Activated T-helper 1 cell treated with anti-CD3 and anti-CD28 coated beads, Interleukin-2, amount 50 U/mL, for 16 hours (primary cell): ENCODE measurements at regions not wholly inside any gene's neighbourhood (a gene's known extent, or its start where the extent isn't known, plus 50 kb on each side); places are given as distances from the start of the nearest gene placed in this dataset.

Experiments
- DNase-seq, 2 donors: peaks; one replicate each; pipeline ENCODE4 v3.0.0-alpha.2; 2020; ENCODE audit warnings: low read depth in 1 of 2, low spot score in 1 of 2

DNA sequence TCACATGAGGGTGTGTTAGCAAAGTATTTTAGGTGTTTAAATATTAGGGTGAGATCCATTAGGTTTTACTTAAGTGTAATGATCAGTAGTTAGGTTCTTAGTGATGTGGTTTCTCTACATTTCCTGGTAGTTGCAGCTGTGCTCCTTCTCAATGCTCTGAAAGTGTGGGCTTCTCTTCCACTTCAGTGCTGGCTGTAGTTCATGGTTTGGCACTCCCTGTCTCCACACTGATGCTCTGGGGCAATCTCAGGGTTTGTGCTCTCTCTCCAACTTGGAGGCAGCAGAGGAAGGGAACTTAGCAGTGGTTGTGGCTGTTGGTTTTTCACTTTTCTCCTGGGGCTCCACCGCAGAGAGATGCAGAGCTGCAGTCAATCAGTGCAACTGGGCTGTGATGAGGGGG lies 507.5 kb downstream of the TMEM232 start:
- DNase-seq = no peak

DNA sequence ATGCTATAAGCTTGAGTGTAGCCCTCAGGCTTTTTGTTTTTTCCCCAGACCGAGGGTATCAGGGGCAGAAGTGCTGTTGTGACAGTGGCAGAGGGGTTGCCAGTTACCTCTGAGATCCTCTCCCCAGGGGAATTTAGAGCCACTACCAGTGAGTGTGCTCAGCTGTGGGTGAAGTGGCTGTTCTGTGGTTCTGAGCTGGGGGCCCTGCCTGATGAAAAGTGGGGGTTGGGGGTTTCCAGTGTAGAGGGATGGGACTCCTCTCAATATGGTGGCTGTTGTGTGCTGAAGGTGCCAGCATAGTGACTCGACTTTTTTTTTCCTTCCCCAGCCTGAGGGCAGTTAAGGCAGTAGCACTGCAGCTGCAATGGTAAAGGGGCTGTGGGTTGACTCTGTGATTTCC lies 506.7 kb downstream of the TMEM232 start:
- DNase-seq = no peak

DNA sequence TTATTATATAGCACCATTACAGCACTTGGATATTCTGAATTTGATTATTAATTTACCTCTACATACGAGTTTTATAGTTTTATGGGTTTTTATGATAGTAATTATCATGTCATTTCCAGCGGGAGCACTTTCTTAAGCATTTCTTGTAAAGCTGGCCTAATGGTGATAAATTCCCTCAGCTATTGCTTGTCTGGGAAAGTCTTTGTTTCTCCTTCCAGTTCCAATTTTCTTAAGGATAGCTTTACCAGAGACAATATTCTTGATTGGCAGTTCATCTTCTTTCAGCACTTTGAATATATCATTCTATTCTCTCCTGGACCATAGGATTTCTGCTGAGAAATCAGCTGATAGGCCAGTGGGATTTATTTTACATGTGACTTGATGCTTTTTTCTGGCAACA lies 505.4 kb downstream of the TMEM232 start:
- DNase-seq = no peak

DNA sequence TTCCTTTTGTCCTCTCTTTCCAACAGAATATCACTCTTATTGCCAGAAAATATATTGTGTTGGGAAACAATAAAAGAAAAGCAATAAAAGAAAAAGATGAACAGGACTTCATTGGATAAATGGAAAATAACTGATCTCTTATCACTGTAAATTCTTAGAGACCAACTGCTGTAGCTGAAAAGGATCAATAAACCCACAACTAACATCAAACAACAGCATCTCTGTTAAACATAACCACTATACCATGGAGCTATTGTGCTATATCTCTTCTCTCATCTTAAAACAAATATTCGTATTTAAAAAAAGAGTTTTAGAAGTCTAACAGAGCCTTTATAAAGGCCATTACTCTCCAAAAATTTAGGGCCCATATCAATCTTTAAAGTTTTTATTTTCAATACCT lies 502.4 kb downstream of the TMEM232 start:
- DNase-seq = no peak

DNA sequence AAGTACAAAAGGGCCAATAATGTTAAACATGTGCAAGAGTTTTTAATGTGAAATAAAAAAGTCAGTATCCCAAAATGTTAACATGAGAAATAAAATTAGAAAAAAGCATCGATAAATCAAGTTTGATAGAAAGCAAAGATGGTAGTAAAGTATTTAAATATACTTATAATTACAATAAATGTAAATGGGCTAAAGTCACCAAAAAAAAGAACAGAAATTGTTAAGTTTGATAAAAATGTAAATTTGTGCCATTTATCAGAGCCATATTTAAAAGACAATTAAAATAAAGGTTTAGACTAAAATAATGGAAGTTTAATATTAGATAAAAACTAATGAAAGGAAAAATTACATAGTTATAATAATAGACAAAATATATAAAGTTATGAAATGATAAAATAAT lies 500.5 kb downstream of the TMEM232 start:
- no peak for DNase-seq

DNA sequence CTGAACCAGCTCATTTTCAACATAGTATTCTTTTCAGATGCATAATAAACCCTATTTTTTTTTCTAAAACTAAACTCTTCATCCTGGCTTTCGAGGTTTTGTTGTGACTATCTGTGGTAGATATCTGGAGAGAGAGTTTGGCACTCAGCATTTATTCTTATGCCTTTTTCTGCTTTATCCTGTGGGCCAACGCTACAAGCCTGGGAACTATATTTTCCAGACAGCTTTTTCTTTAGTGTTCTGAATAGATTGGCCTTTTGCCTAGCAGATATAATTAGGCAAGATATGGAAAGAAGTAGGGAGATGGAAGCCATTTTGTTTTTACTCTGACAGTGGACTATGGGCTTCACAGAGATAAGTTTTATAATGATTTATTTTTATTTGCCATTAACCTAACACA lies 486.7 kb downstream of the TMEM232 start:
- no peak for DNase-seq

DNA sequence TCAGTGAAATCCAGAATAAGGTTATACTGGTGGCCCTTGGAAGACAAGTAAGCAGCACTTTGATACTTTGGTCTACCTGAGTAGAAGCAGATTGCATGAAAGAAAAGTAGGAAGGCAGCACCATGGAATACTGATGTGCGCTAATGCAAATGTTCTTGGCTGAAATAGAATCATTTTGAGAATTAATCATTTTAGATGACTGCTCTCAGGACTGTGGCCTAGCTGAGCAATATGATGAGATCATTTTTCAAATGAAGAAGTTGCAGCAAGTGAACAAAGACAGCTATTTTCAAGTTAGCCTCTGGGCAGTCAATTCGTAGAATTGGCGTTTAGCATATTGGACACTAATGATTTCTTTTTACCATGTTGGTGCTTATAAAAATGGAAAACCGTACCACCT lies 483.5 kb downstream of the TMEM232 start:
- no peak for DNase-seq

DNA sequence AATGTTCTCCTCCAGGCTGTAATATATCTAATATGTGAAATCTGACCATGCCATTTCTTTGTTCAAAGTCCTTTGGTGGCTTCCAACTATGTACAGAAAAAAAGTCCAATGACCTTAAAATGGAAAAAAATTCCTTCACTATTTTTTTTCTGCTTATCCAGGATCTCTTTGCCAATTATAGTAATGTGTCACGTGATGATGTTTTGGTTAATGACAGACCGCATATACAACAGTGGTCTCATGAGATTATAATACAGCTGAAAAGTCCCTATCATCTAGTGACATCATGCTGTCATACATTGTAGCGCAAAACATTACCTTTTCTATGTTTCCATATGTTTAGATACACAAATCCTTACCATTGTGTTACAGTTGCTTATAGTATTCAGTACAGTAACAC lies 477.6 kb downstream of the TMEM232 start:
- no peak for DNase-seq

DNA sequence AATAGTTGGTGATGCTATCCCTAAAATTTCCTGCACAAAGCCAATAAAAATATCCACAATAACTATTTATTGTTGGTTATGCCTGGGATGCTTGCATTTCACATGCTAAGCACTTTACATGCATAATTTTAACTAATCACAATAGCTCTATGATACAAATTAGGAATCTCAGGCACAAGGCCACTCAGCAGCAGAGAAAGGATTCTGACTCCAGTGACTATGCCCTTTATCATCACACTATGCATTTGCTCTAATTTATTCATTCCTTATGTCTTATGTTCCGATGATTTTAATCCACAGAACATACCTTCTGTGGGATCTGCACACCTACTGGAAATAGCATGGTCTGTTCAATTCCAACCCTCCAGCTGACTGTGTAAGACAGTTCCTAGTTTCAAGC lies 476.1 kb downstream of the TMEM232 start:
- DNase-seq = no peak

DNA sequence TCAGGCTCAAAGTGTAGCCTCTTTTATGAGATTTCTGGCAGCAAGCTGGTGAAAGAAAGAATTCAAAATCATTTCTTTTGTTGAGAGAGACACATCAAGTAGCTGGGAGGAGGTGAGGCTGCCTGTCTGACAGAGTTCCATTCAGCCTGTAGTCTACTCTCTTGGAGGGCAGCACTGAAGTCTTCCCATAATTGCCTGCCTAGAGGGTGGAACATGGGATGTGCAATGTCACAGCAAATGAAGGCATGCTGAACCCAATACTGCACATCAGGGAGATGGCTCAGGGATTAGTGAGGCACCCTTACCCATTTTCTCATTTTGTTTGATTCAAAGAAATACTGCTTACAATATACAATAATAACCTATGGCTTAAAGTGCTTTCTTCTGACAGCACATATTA lies 475.7 kb downstream of the TMEM232 start:
- DNase-seq = no peak

DNA sequence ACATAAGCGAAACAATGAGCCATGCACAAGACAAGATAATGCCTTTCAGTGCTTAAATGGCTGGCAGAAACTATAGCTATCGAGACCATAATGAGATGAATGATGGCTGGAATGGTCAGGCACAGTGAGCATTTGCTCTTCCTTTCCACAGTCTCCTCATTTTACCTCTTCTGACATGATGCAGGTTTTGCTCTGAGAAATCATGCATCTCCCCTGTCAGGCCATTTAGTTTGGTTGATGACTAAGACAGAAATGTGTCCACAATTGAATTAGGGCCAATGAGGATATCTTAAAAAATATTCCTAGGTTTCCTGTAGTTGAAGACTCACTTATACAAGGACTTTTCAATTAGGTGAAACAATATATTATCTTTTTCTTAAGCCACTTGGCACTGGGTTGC lies 475.1 kb downstream of the TMEM232 start:
- DNase-seq = no peak

DNA sequence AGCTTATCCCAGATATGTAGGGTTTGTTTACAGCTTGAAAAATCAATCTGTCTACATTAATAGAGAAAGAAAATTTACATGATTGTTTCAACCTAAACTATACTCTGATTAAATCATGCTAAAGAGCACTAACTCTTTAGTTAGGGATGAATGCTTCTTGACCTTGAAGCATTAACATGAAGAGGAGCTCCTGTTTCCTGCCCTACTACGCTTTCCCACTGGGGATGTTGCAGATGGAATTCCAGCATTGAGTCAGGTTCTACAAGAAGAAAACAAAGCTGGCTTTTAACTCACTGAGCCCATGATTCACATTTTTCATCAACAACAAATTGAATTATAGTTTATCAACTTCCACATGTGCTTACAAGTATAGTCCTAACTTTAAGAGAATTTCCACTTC lies 471.3 kb downstream of the TMEM232 start:
- no peak for DNase-seq

DNA sequence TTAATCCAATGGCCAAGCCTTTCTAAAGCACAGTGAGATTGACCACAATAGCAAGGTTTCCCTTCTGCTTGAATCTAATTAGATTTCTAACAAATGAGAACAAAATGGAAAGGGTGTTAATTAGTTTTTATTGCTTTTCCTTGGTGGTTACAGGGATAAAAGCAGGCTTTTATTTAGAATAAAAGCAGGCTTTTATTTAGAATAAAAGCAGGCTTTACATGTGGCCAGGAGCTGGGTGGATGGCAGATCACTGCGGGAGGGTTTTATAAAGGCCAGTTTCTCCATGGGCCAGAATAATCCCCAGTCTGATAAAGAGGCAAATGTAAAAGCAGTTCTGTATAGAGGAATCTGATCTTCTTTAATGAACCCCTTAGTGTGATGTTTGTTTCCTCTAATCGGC lies 470.2 kb downstream of the TMEM232 start:
- no peak for DNase-seq

DNA sequence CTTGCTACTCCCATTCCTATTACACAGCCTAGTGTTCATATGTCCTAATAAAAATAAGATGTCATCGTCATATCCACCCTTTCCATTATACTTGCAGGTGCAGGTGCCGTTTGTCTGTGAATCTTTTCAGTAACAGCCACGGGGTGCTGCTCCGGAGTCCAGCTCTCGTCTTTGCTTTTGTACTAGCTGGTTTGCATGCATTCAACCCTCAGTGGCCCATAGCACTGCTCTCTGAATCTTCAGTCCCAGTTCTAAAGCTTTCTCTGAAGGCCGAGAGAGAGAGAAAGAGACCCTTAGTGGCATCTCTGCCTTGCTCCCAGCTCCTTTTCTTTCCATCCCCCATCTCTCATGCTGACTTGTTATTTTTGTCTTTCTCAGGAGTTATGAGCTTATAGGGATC lies 468.5 kb downstream of the TMEM232 start:
- DNase-seq = no peak

DNA sequence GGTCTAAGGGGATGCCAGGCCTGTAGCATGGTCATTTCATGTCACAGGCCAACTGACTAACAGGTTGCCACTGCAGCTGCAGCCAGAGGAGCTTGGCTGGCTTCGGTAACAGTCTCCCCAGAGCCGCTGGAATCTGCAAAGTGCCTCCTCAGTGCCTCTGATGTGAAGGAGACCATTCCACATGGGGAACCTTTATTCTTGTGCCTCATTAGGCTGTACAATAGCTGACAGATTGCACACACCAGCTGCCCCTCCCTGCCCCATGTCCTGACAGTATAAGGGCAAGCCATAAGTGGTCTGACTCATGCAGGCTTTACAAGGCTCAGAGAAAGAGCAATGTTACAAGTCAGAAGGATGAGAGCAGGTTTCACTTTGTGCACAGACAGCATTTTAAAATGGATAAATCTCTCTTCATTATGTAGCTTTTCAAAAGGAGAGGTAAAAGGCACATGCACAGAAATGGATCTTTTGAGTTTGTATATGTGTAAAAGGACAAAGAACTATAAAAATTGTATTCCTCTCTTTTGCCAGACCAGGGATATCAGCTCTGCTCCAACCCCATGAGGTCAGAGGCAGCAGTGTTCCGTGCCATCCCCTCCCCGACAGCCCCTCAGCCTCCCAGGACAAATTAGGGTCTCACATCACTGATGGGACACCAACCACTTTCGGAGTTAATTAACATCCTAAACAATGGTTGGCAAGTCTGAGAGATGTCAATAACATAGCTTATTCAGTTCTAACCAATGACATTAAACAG lies 467.8 kb downstream of the TMEM232 start:
- no peak for DNase-seq

DNA sequence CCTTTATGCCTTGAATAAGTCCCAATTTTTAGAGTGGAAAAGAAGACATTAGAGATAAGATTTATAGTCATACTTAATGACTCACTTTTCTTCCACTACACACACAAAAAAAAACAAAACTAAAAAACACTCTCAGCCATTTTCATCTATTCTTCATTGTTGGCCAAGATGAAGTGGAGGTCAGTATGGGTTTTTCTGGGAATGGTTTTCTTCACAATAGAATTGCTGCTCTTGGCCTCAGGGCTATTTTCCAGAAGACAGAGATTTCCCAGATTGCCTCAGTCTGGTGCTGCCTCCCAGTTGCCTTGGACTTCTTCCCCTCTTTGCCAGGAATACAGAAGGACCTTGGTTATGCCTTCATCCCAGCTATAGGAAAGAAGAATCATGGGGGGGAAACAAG lies 463.7 kb downstream of the TMEM232 start:
- no peak for DNase-seq

DNA sequence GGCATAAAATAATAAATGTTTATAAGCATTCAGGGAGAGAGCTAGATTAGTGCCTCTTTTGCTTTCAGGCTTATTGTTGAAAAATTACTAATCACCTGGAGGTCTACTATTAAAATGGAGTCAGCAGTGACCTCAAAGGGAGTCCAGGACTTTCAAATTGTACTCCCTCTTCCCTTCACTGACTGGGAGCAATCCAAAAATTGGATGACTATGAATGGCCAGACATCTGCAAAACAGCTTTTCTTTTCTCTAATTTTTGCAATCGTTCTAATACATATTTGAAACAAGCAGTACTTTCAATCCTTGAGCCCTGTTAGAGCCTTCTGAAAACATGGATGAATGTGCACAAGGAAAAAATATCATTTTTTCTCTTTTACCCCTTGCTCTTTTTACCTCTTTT lies 461.8 kb downstream of the TMEM232 start:
- DNase-seq = no peak

DNA sequence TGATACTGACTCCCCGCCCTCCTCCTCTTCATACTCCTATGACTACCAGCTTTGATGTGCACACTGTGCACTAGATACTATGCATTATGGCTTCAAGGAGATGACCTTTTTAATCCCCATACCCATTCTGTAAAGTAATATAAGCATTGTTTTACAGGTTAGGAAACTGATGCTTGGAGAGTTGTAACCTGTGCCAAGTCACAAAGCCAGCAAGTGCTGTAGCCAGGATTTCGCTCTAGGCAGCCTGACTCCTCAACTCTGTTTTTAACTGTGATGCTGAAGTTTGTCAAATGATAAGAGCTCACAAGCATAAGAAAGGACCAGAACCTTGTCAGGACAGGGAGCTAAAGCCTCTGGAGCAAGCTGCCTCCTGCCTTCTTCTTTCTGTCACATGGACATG lies 461.3 kb downstream of the TMEM232 start:
- no peak for DNase-seq

DNA sequence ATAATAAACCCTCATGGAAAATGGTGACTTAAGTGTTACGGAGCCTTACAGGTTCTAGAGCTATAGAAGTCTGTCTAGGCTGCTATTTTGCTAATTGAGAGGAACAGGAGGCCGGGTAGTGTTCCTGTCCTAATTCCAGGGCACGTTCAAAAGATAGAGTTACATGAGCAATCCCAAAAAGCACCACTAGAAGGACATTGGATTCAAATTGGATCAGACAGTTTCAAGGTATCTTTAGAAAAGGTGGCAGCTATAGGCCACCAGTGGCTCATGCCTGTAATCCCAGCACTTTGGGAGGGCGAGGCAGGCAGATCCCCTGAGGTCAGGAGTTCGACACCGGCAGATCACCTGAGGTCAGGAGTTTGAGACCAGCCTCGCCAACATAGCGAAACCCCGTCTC lies 458.8 kb downstream of the TMEM232 start:
- DNase-seq = no peak

DNA sequence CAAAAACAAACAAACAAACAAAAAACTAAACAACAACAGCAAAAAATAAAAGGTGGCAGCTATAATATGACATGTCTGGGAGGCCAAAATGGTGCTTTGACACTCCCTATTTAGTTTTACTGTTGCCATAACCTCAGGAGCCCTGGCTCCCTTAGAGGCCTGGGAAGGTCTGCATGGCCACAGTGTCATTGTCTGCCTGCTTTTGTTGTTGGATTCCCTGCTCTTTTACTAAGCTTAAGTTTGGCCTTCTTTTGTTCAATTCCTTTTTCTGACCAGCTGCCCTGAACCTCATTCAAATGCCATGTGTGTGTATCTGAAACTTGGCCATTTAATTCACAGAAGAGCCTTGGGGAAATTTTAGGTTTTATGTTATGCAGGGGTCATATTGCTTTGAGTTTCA lies 458.2 kb downstream of the TMEM232 start:
- no peak for DNase-seq

DNA sequence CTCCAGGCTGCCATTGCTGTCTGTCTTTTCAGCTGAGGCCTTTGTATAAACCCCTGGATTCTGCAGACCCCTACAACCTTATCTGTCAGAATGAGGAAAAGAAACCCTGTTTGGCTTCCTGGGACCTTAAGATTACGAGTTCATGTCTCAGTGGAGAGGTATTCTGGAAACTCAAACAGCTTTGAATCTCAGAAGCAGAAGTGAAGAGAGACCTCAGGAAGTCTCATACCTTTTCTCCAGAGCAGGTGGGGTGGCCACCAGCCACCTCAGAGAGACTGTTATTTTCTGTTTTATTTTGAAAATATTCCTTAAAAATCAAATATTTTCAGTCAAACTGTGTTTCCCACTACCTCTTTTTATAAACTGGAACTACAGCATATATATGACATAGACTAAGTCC lies 457.5 kb downstream of the TMEM232 start:
- DNase-seq = no peak

DNA sequence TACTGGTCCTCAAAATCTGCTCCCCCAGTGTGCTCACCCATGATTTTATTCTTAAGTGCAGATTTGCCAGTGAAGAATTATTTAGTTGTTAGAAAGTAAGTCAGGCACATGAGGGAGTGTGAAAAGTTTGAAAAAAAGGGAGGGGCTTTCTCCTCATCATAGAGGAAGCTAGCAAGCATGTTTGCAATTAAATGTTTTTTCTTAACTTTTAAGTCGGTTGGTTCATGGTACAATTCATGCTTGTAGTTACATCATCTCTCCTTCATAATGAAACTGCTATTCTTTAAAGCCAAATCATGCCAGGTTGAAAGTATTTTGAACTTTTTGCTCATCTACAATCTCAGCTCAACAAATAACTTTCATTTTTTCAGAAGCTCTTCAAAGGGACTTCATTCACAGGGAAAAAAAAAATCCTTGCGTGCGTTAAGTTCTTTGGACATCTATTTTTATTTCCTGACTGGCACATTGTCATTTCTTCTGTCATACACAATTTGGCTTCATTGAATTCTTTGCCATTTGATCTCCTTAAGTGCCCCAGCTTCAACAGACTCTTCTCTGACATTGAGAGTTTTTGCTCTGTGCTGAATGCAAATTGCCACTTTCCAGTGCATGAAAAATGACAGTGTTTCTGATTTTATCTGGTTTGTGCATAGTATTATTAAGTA lies 456.9 kb downstream of the TMEM232 start:
- DNase-seq = no peak

DNA sequence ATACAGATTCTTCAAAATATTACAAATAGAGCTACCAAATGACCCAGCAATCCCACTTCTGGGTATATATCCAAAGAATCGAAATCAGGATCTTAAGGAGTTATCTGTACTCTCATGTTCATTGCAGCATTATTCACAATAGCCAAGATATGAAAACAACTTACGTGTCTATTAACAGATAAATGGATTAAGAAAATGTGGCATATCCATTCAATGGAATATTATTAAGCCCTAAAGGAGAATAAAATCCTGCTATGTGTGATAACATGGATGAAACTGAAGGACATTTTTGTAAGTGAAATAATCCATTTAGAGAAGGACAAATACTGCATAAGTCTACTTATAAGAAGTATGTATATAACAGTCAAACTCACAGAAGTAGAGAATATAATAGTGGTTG lies 450.6 kb downstream of the TMEM232 start:
- DNase-seq = no peak
